Spleen (tissue), 7 donors: ENCODE measurements at regions not wholly inside any gene's neighbourhood (a gene's known extent, or its start where the extent isn't known, plus 50 kb on each side); places are given as distances from the start of the nearest gene placed in this dataset.

Experiments
- POLR2AphosphoS5 ChIP-seq, 3 donors: sonication (generic); formaldehyde crosslinking; IDR thresholded peaks; one replicate each; pipeline ENCODE4 v1.5.1; 2017; ENCODE audit warnings: antibody characterized with exemption in 3 of 3
- TF ChIP-seq, protein P1 (sequence below), 11 experiments: fragments of 200-600 bp in 7 of 11; fragments of 450-650 bp in 4 of 11; sonication (generic) in 4 of 11; IDR thresholded peaks in 8 of 11; conservative IDR thresholded peaks in 3 of 11; 1 replicate in 7 of 11; 2 replicates in 4 of 11; pipeline versions ENCODE4 v1.4.0 to v1.8.0; 2016 to 2021; ENCODE audit warnings: antibody characterized with exemption in 11 of 11, inconsistent platforms in 4 of 11, mild to moderate bottlenecking in 1 of 11
- donor health status: DM: no; HTN: no; CAD: no; lungs with moderate emphysema.
- donor health status: DM: no; HTN: no; CAD: no.
- donor health status: DM: no; HTN: no; CAD: no.

DNA sequence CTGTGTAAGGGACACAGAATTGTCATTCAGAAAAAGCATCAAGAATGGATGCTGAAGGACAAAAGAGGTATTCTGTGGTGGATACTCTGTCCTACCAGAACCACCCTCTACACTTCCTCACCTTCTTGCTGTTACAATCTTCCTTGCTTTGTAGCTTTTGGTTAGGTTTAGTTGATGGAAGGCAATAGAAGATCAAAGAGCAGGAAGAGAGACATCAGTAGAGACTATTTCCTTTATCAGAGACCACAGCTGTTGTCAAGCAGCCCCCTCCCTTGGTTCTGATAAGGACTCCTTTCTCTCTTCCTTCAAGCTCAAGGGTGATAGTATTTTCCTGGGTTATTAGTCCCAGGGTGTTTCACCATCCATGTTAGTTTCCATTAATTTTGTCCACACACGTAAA is 84.7 kb upstream of the ALCAM start:
- TF ChIP-seq, protein P1, sequence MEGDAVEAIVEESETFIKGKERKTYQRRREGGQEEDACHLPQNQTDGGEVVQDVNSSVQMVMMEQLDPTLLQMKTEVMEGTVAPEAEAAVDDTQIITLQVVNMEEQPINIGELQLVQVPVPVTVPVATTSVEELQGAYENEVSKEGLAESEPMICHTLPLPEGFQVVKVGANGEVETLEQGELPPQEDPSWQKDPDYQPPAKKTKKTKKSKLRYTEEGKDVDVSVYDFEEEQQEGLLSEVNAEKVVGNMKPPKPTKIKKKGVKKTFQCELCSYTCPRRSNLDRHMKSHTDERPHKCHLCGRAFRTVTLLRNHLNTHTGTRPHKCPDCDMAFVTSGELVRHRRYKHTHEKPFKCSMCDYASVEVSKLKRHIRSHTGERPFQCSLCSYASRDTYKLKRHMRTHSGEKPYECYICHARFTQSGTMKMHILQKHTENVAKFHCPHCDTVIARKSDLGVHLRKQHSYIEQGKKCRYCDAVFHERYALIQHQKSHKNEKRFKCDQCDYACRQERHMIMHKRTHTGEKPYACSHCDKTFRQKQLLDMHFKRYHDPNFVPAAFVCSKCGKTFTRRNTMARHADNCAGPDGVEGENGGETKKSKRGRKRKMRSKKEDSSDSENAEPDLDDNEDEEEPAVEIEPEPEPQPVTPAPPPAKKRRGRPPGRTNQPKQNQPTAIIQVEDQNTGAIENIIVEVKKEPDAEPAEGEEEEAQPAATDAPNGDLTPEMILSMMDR (IDR thresholded peaks at IDR 0.05 in 8 of 11, conservative IDR thresholded peaks at IDR 0.05 in 3 of 11) = no peak
- no peak for TF ChIP-seq POLR2AphosphoS5 (IDR thresholded peaks at IDR 0.05)
